A172 (cell line): ENCODE measurements at regions not wholly inside any gene's neighbourhood (a gene's known extent, or its start where the extent isn't known, plus 50 kb on each side); places are given as distances from the start of the nearest gene placed in this dataset.
"Not testable (repeated sequence)": the region's sequence is repeated elsewhere in the genome, so short reads cannot be mapped to it uniquely, and the experiment has no call there.

Source experiments
- DNase-seq: peaks from one replicate; pipeline ENCODE4 v3.0.0-alpha.2; 2015; ENCODE audit warnings: low spot score

DNA sequence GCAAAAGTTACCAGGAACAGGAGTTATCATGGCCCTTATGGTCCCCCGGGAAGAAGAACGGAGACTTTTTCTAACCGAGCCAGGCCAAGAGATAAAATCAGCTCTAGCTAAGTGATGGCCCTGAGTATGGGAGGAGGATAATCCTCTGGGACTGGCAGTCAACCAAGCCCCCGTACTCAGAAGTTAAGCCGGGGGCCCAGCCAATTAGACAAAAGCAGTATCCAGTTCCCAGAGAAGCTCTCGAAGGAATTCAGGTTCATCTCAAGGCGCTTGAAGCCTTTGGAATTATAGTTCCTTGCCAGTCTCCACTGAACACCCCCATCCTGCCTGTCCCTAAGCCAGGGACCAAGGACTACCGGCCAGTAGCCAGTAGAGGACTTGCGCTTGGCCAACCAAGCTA, 365.3 kb upstream of the TCF4 start:
- DNase-seq = no peak

DNA sequence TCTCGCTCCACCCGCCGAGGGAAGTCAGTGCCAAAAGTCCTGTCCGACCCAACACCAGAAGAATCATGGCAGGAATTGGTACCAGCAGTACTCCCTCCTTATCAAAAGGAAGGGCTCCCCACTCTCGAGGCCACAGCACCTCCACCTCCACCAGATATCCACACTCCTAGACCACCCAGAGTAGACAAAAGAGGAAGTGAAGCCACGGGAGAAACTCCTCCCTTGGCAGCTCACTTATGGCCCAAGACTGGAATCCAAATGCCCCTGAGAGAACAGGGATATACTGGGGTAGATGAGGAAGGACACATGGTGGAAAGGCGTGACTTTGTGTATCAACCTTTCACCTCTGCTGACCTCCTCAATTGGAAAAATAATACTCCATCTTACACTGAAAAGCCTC, 363.7 kb upstream of the TCF4 start:
- not testable (repeated sequence) for DNase-seq

DNA sequence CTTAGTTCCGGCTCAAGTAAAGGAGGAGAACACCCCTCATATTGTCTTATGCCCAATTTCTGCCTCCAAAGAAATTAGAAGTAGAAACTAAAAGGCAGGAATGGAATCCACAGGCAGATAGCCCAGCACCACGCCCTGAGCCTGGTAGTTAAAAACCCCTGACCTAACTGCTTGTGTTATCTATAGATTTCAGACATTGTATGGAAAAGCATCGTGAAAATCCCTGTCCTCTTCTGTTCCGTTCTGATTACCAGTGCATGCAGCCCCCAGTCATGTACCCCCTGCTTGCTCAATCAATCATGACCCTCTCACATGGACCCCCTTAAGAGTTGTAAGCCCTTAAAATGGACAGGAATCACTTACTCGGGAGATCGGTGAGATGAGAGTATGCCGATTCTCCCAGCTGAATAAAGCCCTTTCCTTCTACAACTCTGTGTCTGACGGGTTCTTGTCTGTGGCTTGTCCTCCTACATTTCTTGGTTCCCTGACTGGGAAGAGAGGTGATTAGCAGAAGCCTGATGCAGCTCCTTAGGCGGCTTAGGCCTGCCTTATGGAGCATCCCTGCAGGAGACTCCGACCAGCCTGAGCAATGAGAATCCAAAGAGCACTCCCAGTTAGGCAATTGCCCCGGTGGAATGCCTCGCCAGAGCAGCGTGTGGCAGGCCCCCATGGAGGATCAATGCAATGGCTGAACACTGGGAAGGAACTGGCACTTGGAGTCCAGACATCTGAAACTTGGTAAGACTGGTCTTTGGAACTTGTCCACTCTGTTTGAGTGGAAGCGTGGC, 362.6 kb upstream of the TCF4 start:
- DNase-seq = no peak

DNA sequence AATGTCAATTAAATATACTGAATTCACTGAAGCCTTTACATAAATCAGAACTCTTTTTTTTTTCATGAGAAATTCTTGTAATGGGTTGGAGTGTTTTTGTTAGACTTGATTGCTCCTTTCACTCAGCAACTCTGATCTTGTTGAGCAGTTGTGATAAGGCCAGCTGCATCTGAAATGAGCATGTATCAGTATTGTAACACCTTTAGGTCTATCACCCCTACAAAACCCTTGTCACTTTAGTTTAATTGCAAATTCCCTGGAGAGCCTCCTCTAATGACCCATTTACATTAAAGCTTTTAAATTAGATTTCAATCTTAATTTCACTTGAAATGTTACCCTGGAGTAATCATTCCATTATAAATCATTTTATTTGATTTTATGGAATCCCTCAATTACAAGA, 346.8 kb upstream of the TCF4 start:
- DNase-seq = no peak

DNA sequence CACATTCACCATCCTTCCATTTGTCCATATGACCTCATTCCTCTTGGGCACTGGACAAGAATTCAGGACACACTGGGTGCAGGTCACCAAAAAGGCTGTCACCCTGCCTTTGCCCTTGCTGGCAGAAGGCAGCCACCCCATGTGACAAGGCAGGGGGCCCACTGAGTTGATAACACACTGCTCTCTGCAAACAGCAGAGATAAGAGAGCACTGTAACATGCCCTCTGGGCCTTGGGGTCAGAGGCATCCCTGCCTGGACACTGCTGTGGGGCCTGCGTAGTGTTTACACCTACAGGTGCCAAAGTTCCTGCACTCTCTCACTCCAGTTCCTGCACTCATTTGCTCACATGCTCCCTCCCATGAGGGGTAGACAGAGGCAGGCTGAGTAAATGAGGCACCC, 344.7 kb upstream of the TCF4 start:
- DNase-seq = no peak

GRCh38 chr18:55927831-55928230, 339.8 kb upstream of the TCF4 start:
- no peak for DNase-seq

DNA sequence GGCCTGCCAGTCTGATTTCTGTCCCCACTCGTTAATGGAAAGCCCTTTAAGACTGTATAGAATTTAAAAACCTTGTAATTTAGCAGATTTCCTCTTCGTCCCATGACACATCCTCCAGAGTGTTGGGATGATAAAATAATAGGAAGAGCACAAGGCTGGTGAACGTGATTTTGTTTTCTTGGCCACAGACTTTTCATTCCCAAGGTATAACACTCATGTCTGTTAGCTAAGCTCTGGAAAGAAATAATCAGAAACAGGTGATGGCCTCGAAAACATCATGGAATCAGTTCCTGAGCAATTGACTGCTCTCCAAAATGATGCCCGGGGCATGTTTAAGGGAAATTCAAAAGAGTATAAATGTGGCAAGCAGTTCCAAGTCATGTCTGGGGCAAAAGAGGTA, 337.8 kb upstream of the TCF4 start:
- no peak for DNase-seq

DNA sequence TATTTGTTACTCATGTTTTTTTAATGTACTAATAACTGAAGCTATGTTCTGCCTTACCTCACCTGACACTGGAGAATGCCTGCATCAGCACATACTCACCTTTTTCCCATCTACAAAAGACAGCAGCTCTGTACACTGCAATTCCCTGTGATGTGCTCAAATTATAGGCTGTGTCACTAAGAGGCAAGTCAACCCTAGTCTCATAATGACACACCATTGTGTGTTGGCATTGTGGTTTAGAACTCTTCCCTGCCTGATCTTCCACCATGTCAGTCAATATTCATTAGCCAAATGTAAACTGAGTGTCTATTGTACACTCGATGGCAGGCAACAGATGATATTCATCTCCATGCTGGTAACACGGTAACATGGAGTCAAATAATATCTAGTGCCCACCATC, 332.1 kb upstream of the TCF4 start:
- DNase-seq = no peak

DNA sequence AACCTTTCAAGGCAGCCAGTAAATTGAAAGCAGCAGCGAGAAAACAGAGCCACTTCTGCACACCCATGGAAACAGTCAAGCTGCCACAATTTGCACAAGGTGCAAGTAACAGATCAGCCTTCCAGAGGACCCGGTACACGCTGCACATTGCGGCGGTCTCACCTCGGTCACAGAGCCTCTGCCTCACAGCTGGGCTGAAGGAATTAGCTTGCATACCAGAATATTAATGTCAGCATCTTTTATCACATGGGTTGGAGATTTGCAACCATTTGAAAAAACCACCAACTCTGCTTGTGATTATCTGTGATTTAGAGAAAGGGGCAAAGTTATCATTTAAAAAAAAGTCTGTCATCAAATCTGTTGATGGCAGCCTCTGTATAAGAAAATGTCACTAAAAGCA, 330.5 kb upstream of the TCF4 start:
- no peak for DNase-seq

DNA sequence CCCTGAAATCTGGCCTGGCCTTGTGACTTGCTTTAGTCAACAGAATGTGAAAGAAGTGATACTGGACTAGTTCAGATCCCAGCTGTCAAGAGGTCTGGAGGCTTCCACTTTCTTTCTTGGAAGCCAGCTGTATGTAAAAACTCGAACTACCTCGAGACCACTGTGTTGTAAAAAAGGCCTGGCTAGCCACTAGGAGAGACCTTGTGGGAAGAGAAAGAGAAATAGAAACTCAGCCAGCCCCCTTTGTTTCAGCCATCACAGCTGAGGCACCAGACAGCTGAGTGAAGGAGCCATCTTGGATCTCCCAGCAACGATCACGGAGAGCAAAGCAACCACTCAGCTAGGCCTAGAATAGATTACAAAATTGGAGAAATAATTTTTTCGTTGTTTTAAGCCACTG, 324.9 kb upstream of the TCF4 start:
- no peak for DNase-seq

DNA sequence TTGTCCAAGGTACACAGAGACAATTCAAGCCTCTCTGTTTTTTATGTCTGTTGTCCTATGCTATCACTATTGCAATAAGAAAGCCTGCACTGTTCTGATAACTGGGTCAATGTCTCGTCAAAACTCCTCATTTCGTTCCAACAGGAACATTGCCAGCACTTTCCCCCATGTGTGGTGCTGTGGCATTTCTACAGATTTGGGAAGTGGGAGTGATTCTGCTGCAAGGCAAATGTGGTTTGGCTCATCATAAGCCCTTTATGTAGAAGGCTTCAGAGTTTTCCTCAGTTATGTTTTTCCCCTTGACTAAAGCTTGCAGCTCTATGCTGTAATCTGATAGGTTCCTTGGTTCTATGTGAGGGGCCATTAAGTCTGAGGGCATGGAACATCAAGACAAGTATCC, 324.1 kb upstream of the TCF4 start:
- DNase-seq = no peak

- DNase-seq = no peak
Observed at GRCh38 chr18:55910296-55910695, 322.3 kb upstream of the TCF4 start.

DNA sequence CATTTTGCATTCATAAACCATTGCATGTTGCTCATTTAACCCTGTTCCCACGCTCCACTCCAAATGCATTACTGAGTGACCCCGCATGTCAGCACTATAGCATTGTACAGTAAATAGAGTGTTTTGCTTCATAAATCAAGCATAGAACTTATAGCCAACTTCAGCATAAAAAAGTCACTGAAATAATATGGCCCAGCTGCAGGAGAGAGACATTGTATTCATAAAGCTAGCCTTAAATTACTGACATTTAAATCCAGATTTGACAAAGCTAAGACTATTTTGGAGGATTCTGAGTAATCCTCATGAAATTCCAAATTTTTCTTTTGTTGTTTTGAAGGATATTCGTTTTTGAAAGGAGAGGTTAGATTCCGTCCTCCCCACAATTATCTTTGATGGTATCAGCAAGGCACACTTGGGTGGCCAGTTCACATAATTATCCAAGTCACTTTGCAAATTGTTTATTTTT, 320.9 kb upstream of the TCF4 start:
- no peak for DNase-seq

- no peak for DNase-seq
Observed at GRCh38 chr18:55907453-55908175, 319.6 kb upstream of the TCF4 start.

DNA sequence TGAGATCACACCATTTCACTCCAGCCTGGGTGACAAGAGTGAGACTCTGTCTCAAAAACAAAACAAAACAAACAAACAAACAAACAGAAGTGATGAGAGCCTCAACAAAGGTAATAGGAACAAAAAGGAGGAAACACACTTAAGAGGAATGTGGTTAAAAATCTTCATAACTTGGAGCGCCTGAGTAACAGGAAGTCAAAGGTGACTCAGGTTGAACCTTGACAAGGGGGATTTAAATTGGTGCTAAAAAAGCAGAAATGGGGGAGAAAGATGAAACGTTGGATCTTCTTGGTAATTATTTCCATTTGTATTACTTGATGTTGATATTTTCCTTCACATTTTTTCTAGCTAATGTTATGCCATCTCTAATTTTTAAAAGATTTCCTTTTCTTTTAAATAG, 318.5 kb upstream of the TCF4 start:
- peak; percentile 25 for DNase-seq

DNA sequence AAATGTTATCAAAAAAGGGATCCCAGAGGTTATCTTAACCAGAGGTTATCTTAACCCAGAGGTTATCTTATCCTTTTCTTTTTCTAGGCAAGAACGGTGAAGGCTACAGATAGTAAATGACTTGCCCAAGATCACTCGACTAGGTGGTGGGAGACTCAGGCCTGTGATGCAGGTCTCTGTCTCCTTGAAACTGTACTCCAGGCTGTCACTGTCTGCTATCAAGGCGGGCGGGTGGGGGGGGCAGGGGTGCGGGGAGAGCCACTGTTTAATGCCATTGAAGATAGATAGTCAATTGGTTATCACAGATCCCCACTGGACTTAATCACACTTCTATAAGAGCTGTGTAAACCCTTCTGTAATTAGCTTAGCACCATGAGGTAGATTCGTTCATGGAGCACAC, 315.9 kb upstream of the TCF4 start:
- no peak for DNase-seq

DNA sequence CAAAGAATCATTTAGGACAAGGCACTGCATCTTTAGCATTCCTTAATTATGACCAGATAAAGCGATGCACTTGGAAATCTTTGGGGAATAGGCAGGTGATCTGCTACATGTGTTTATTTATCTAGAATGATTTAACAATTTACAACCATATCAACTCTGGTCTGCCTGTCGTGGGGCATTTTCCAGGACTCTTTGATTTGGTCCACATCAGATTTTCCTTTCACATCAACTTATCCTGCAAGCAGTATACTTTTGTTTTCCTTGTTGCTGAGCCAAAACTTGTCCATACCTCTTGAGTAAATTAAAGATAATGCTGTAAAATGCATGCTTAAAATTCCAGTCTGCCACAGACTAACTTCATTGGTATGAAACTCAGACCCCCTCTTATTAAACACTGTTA, 312.4 kb upstream of the TCF4 start:
- peak; percentile 51 for DNase-seq

GRCh38 chr18:55897091-55897689, 309.2 kb upstream of the TCF4 start:
- DNase-seq = no peak

- no peak for DNase-seq
Observed at GRCh38 chr18:55893948-55894347, 306.0 kb upstream of the TCF4 start.

DNA sequence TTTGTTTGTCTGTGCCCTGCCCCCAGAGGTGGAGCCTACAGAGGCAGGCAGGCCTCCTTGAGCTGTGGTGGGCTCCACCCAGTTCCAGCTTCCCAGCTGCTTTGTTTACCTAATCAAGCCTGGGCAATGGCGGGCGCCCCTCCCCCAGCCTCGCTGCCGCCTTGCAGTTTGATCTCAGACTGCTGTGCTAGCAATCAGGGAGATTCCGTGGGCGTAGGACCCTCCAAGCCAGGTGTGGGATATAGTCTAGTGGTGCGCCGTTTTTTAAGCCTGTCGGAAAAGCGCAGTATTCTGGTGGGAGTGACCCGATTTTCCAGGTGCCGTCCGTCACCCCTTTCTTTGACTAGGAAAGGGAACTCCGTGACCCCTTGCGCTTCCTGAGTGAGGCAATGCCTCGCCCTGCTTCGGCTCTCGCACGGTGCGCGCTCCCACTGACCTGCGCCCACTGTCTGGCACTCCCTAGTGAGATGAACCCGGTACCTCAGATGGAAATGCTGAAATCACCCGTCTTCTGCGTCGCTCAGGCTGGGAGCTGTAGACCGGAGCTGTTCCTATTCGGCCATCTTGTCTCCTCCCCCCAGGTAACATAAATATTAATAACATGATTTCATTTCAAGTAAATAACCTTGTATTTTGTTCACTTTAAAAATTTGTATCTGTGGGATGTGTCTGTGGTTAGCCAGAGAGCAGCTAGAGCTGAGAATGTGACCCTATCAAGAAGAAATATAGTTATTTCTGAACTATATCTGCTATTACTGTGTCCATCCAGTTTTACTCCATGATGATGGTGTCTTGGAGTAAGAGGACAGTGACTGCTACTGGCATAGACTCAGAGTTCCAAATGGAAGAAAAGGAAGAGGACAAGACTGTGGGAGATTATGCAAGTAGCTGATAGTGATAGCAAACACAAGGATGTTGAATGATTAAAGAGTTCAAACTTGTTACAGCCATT, 305.1 kb upstream of the TCF4 start:
- DNase-seq = not testable (repeated sequence)

GRCh38 chr18:55886886-55887285, 298.9 kb upstream of the TCF4 start:
- DNase-seq = no peak

DNA sequence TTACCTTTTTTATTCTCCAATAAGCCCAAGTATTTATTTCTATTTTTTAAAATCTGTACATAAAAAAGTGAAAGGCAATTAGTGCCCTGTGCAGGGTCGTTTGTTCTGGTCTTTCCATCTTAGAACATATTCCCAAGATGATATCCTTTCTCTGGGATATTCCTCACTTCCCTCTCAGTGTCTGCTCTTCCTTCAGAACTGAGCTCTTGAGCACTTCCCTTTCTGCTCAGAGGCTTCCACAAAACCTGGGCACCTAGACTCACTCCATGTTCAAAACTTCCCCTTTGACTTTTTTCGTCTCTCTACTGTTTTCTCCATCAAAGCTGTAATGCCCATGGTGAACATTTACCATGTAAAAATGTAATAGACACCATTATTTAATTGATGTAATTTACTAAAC, 296.5 kb upstream of the TCF4 start:
- no peak for DNase-seq
